ENCODE measurements at regions not wholly inside any gene's neighbourhood (a gene's known extent, or its start where the extent isn't known, plus 50 kb on each side); places are given as distances from the start of the nearest gene placed in this dataset.

GRCh38 chr10:118504044-118504443 is 91.4 kb downstream of the PRLHR start:
- Histone ChIP-seq H3K4me3 (no peak overlapping the region), H3K36me3 (no peaks in the 10 kb centered on the region), H3K27ac (no peak overlapping the region), H3K4me1 (no peaks in the 10 kb centered on the region), H3K27me3 (no peaks in the 10 kb centered on the region), H3K9me3 (no peaks in the 10 kb centered on the region)
- TF ChIP-seq CTCF (IDR thresholded peaks at IDR 0.05), result no peak
- TF ChIP-seq POLR2A (IDR thresholded peaks at IDR 0.05), result no peak
- 13% methylated on average over 1 of the region's 1 CpG for WGBS (ENCODE audit: insufficient coverage, low coverage, low lambda C conversion rate, missing lambda C conversion rate)
- ATAC-seq (no peak), DNase-seq (no peak)
- intact Hi-C loops (cut with DNase I), result no loop called here

- Histone ChIP-seq H3K4me1 (no peaks in the 10 kb centered on the region), H3K9me3 (no peaks in the 10 kb centered on the region), H3K27ac (no peak overlapping the region), H3K36me3 (no peaks in the 10 kb centered on the region), H3K27me3 (no peaks in the 10 kb centered on the region), H3K4me3 (no peak overlapping the region)
- WGBS (ENCODE audit: insufficient coverage, low coverage, low lambda C conversion rate, missing lambda C conversion rate), result 37% methylated on average over 2 of the region's 2 CpGs
- intact Hi-C loops (cut with DNase I), result no loop called here
- TF ChIP-seq CTCF (IDR thresholded peaks at IDR 0.05), result no peak
- TF ChIP-seq POLR2A (IDR thresholded peaks at IDR 0.05), result no peak
- DNase-seq (no peak), ATAC-seq (no peak)
Observed at GRCh38 chr10:118503192-118503591, 92.3 kb downstream of the PRLHR start.

- WGBS (ENCODE audit: insufficient coverage, low coverage, low lambda C conversion rate, missing lambda C conversion rate), result 86% methylated on average over 3 of the region's 9 CpGs
- DNase-seq, result no peak
- H3K36me3 ChIP-seq, result no peaks in the 10 kb centered on the region
- H3K4me3 ChIP-seq, result no peak overlapping the region
- no peak overlapping the region for H3K27ac ChIP-seq
- no peak for ATAC-seq
- intact Hi-C loops (cut with DNase I), result no loop called here
- H3K9me3 ChIP-seq, result no peaks in the 10 kb centered on the region
- H3K4me1 ChIP-seq, result no peaks in the 10 kb centered on the region
- TF ChIP-seq CTCF (IDR thresholded peaks at IDR 0.05) (no peak), POLR2A (IDR thresholded peaks at IDR 0.05) (no peak)
- H3K27me3 ChIP-seq, result no peaks in the 10 kb centered on the region
Observed at GRCh38 chr10:118501637-118502440, 93.6 kb downstream of the PRLHR start.

GRCh38 chr10:118501171-118501570 is 94.3 kb downstream of the PRLHR start:
- intact Hi-C loops (cut with DNase I), result no loop called here
- no peak overlapping the region for H3K4me3 ChIP-seq
- WGBS (ENCODE audit: insufficient coverage, low coverage, low lambda C conversion rate, missing lambda C conversion rate), result 85% methylated on average over 6 of the region's 6 CpGs
- no peaks in the 10 kb centered on the region for H3K36me3 ChIP-seq
- H3K27ac ChIP-seq, result no peak overlapping the region
- TF ChIP-seq CTCF (IDR thresholded peaks at IDR 0.05) (no peak), POLR2A (IDR thresholded peaks at IDR 0.05) (no peak)
- DNase-seq (no peak), ATAC-seq (no peak)
- no peaks in the 10 kb centered on the region for H3K4me1 ChIP-seq
- H3K9me3 ChIP-seq, result no peaks in the 10 kb centered on the region
- H3K27me3 ChIP-seq, result no peaks in the 10 kb centered on the region
